Dedifferentiated amniotic fluid mesenchymal stem cell (primary cell): ENCODE measurements at regions not wholly inside any gene's neighbourhood (a gene's known extent, or its start where the extent isn't known, plus 50 kb on each side); places are given as distances from the start of the nearest gene placed in this dataset.
"Not testable (repeated sequence)": the region's sequence is repeated elsewhere in the genome, so short reads cannot be mapped to it uniquely, and the experiment has no call there.

ENCODE experiments used
- DNase-seq: peaks from one replicate; pipeline ENCODE4 v3.0.0-alpha.2; 2016; ENCODE audit errors: extremely low spot score

DNA sequence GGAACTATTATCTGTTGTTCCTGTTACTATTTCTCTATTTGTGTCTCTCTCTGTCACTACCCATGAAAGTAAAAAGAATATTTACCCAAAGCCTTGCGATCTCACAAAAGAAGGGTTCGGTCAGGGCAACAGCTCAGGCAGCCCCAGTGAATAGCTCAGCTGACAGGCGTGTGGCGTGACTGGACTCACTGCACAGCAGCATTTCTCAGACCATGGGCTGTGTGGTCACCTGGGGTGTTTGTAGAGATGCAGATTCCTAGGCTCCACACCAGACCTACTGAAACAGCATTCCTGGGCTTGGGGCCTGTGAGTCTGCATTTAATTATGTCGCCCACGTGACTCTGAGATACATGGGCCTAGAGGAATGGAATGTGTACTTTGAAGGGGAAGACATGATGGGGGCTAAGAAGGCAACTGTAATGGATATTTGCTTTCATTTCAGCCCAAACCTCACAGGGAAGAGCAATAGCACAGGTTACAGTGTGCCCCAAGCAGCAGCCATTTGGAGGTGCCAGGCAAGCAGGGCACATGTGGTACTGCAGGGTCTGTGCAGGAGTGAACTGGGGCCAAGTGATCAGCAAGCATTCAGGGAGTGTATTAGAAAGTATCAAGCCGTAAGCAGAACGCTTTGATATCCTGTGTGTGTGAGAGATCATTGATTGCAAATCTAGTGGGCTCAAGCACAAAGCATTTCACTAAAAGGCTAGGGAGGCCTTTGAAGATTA is 90.4 kb upstream of the RBMS1 start:
- no peak for DNase-seq

DNA sequence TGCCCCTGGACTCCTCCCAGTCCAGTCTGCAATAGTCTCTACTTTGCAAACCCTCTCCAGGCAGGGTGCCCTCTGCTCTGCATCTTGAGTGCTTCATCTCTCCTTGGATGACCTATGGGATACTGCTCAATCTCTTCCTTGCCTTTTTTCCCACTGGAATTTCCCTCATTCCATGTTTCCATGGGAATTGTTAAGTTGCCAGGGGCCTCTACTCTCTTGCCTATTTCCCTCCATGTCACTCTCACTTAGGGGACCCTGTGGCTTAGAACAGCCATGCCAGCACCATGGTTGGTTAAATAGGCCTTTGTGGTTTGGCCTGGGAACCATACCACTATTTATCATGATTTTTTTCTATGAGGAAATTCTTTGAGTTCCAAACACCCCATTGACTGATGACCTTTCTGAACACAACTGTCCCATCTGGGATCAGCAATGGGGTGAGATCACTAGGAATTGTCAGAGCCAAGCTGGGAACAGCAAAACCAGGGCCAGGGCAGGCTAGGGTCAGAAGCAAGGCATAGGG is 91.4 kb upstream of the RBMS1 start:
- DNase-seq, result no peak

DNA sequence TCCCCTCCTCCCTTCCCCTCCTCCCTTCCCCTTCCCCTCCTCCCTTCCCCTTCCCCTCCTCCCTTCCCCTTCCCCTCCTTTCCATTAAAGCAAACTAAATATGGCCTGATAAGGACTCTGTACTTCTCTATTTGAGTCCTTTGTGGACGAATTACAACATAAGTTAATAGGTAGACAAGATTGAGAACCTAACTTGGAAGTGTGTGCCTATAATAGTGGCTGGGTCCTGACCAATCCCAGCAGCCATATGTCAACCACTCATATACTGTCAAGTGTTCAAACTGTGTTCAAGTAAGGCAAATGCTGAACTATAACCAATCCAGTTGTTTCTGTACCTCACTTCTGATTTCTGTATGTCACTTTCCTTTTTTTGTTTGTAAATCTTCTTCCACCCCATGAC is 97.1 kb upstream of the RBMS1 start:
- no peak for DNase-seq

DNA sequence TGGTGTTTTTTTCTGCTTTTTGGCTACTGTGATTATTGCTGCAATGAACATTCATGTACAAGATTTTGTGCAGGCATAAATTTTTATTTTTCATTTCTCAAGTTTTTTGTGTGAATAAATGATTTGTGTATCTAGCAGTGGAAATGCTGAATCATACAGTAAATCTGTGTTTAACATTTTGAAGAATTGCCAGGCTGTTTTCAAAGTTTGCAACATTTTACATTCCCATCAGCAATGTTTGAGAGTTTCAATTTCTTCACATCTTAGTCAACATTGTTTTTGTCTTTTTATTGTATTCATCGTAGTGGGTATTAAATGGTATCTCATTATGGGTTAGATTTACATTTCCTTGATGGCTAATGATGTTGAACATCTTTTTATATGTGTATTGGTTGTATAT is 98.8 kb upstream of the RBMS1 start:
- DNase-seq, result no peak

DNA sequence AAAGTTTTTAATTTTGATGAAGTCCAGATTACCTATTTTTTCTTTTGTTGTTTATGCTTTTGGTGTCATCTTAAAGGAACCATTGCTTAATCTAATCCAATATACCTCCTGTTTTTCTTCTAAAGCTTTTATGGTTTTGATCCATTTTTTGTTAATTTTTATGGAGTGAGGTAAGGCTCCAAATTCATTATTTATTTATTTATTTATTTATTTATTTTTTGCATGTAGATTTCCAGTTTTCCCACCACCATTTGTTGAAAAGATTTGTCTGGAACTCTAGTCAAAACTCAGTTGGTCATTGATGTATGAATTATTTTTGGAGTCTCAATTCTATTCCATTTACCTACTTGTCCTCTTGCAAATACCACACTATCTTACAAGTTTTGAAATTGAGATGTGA is 99.4 kb upstream of the RBMS1 start:
- DNase-seq, result no peak

DNA sequence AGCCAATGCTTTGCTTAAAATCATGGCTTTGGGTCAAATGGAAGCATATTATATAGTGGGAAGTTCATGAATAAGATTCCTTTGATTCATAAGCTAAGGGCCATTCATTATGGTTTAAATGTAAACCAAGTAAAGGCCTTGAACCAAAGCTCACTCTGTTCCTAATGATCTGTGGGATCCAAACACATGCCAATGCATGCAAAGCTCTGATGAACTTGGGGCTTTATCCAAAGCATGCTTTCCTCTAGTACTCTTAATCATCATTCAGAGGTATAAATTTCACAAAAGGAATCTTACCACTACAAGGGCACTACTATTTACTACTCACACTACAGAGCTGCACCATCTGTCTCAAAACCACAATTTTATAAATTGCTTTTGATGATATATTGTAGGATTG is 102.8 kb upstream of the RBMS1 start:
- DNase-seq, result no peak

DNA sequence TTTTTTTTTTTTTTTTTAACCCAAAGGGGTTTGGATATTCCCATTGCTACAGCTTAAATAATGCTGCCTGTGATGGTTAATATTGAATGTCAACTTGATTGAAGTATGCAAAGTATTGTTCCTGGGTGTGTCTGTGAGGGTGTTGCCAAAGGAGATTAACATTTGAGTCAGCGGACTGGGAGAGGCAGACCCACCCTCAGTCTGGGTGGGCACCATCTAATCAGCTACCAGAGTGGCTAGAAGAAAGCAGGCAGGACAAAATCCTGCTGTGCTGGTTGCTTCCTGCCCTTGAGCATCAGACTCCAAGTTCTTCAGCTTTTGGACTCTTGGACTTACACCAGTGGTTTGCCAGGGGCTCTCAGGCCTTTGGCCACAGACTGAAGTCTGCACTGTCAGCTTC is 106.8 kb upstream of the RBMS1 start:
- DNase-seq, result not testable (repeated sequence)

DNA sequence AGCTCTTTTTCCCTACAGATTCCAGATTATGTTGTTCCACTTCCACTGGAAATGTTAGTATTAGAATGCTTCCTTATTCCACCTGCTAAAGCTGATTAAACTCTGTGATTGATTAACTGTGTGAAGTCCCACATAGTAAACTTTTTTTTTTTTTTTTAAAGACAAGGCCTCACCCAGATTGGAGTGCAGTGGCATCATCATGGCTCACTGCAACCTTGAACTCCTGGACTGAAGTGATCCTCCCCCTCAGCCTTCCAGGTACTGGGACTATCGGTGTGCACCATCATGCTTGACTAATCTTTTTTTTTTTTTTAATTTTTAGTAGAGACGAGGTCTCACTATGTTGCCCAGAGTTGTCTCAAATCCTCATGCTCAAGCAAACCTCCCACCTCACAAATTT is 108.5 kb upstream of the RBMS1 start:
- no peak for DNase-seq

DNA sequence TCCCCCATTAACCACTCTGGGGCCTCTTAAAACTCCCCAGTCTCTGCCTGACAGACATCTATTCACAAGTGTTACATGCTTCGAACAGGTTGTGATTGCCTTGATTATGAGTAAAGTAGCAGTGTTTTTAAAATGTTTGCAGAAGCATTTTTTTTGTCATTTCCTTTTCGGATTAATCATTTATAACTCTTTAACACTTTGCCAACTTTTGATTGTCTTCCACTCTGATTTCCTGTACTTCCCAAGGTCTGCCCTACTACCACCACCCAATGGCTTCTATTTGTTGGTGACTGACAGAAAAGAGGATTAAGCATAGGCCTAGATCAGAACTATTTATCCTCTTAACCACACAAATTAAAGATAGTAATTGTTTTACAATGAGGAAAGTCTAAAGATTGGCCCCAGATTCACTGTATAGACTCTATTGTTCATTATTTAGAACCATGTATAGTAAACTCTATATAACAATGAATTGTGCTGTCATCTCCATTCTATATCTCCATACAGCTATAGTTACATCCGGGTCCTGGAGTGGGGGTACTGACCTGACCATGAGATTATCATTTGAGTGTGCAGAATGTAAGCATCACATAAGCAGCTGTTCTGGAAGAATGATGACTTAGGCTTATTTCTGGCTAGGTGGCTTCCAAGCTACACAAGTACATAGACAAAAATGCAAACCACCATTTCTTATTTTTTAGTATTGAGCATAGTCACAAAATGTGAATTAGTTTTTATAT is 110.3 kb upstream of the RBMS1 start:
- DNase-seq, result no peak

DNA sequence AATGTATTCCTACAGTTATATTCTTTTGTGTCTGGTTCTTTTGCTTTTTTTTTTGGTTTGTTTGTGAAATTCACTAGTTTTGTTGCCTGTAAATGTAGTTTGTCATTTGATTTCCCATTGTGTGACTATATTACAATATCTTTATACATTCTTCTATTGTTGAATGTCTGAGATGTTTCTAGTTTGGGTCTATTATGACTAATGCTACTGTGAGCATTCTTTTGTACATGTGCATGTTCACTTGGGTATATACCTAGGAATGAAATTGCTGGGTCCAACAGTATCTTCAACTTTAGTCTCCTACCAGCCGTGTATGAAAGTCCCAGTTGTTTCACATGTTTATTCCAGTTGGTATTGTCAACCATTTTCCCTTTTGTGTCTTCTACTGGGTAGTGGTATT is 112.7 kb upstream of the RBMS1 start:
- DNase-seq, result no peak

DNA sequence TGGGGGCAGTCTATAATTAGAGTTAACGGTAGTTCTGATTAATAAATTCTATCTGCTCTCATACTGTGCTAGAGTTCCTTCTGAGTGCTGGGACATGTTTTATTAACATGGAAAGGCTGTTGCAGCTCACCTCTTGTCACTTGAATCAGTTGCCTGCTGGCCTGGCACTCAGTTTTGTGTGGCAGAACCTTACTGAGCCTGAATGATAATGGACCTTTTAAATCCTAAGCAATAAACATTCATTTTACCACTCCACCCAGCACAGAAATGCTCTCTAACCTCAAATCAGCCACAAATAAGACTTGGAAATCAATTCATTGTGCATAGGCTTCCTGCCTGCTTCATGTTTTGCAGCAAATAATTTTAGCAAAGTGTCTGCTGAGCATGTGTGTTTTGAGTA is 115.0 kb upstream of the RBMS1 start:
- DNase-seq, result no peak

DNA sequence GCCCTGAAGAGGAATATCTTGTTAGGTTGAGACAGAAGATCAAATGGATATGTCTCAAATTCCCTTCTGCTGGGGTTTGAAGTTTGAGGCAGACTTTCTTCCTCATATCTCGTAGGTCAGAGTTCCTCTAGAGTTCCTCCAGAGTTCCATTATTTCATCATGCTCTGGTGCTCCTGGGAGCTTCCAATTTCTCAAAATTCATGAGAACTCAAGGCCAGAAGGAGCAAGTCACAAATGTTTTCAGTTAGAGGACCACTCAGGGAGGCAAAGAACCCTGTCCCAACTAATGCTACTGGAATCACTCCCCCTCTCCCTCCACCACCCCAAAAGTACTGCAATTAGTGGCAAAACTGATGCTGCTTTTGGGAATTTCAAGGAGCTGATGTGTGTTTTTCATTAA is 115.7 kb upstream of the RBMS1 start:
- no peak for DNase-seq

DNA sequence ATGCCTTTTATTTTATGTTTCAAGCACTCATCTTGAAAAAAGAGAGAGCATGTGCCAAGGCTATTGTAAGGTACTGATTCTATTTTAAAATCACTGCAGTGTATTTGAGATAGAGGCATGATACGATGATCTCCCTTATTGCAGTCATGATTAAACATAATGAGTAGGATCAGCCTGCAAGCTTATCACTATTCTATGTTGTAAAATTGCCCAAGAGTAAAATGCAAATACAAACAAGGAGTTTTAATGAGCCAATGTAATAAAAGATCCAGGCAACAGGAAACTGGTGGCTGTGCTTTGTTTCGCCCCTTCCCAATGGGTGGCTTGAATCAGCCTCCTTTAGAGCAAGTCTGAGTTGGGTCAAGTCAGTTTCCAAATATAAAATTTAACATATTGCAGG is 116.4 kb upstream of the RBMS1 start:
- no peak for DNase-seq

DNA sequence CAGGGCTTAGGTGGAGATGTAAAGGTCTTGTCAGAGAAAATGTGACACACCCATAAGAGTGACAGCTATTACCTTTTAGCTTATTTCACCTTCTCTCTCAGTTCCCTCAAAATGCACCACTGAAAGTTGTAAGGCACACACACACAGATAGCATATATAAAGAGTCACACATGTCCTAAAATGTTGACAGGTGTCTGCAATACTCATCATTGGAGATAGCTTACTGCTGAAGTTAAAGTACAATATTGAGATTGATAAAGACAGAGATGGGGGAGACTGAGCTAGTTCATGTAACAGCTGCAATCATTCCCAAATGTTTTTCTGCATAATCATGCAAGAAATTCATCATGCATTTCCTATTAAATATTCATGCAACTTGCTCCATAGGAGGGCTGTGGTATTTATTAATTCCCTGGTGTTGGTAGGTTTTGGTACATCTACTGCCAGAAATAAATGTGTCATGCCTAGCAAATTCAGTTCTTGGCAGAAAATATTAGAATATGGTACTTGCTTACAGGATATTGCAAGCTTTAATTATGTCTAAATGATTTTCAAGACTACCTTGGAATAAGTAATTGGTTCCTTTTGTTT is 118.8 kb upstream of the RBMS1 start:
- no peak for DNase-seq

DNA sequence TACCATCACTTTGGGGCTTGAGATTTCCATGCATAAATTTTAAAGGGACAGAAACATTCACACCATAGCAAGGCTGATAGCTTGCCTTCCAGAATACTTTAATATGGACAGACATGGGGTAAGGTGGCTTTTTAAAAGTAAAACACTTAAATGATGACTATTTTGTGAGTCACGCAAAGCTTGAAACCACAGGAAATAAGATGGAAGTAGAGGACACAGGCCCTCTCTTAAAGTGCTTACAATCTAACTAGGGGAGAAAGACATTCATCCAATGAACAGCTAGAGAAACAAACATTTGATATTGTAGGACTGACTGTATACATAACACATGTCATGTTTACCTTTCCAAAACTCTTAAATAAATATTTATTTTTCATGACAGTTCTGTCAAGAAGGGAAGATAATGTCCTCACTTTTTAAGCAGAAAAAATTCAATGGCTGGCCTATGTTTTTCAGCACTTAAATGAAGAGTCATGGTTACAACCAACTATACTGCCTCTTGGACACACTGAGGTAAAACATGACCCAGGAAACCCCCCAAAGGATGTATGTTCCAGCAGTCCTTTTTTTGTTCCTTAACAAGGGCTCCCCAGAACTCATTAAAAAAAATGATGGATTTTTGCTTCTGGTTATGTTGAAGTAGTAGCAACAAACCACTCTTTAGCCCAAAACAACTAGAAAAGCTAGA is 120.0 kb upstream of the RBMS1 start:
- DNase-seq, result peak; percentile 19

DNA sequence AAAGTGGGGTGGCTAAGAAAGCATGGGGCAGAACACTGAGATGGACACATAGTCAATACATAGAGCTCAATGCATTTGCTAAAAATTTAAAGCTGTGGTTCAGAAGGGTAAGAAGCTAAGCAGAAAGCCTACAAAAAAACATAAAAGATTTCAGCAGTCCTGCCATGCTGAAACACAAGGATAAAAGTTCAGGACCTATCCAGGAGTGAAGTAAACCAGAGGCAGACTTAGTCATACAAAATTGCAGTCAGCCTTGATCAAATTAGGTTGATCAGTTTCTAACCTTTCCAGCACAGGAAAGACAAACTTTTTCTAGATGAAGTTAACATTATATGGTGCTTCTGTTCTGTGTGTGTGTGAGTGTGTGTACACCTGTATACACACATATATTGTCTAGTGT is 120.8 kb upstream of the RBMS1 start:
- no peak for DNase-seq

DNA sequence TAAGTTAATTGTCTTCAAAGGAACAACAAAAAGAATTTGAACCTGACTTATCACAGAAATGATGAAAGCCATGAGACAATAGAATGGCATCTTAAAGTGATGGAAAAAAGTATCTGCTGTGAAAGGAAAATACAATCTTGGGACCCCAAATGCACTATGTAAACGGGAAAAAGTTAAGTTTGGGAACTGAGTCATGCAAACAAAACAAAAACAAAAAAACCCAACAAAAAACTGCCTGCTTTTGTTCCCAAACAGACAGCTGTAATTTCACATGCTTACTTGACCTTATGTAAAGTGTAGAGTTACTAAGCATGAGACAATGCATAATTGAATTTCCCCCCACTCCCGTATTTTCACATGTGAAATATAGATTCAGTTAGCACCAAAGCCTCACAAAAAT is 122.1 kb upstream of the RBMS1 start:
- no peak for DNase-seq

DNA sequence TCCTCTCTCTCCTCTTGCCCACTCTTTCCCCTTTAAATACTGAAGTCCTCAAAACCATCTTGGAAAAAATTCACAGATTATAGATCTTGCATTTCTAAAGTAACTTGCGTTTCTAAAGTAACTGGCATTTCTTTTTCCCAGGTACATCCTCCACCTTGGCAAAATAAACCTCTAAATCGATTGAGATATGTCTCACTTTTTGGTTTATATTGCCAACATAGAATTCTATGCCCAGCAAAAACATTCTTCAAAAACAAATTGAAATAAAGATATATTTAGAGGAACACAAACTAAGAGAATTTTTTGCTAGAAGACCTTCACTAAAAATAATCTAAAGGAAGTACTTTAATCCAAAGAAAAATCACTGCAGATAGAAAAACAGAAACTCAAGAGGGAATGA is 122.5 kb upstream of the RBMS1 start:
- no peak for DNase-seq

DNA sequence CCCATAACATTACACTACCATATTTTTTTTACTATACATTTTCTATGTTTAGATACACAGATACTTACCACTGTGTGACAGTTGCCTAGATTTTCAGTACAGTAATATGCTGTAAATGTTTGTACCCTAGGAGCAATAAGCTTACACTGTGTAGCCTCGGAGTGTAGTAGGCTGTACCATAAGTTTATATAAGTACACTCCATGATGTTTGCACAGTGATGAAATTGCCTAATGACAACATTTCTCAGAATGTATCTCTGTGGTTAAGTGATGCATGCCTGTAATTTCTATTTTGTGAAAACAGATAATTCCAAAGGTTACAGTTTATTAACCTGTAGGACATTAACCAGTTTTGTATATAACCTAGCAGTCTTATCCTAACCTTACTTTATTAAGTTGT is 128.1 kb upstream of the RBMS1 start:
- DNase-seq, result no peak

DNA sequence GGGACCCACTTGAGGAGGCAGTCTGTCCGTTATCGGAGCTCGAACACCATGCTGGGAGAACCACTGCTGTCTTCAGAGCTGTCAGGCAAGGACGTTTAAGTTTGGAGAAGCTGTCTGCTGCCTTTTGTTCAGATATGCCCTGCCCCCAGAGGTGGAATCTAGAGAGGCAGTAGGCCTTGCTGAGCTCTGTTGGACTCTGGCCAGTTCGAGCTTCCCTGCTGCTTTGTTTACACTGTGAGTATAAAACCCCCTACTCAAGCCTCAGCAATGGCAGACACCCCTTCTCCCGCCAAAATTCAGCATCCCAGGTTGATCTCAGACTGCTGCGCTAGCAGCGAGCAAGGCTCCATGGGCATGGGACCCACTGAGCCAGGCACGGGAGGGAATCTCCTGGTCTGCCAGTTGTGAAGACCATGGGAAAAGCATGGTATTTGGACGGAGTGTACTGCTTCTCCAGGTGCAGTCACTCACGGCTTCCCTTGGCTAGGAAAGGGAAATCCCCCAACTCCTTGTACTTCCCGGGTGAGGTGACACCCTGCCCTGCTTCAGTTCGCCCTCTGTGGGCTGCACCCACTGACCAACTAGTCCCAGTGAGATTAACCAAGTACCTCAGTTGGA is 134.5 kb upstream of the RBMS1 start:
- not testable (repeated sequence) for DNase-seq

DNA sequence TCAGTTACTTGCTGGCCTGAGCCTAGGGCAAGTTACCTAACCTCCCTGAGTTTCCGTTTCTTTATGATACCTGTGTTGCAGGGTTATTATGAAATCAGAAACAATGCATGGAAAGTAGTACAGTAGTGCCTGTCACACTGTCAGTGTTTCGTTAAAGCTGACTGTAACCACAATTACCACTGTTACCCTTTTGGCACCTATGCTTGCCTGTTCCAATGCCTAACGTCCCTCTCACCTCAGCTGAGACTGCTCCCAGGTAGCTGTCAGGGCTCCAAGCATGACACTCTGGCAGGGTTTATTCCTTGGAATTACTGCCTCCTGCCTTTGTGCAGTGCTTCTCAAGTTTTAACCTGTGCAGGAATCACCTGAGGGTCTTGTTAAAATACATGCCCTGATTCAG is 135.2 kb upstream of the RBMS1 start:
- DNase-seq, result no peak
